Vagina (tissue), 2 donors: ENCODE measurements at regions not wholly inside any gene's neighbourhood (a gene's known extent, or its start where the extent isn't known, plus 50 kb on each side); places are given as distances from the start of the nearest gene placed in this dataset.

Experiments used
- POLR2A ChIP-seq, 2 donors: fragments of 450-650 bp; IDR thresholded peaks; one replicate each; pipeline ENCODE4 v1.6.1; 2017; ENCODE audit warnings: antibody characterized with exemption in 2 of 2, mild to moderate bottlenecking in 2 of 2, moderate library complexity in 2 of 2
- POLR2AphosphoS5 ChIP-seq, 2 donors: sonication (generic); formaldehyde crosslinking; IDR thresholded peaks; one replicate each; pipeline ENCODE4 v1.9.0; 2017; ENCODE audit warnings: antibody characterized with exemption in 2 of 2, mild to moderate bottlenecking in 2 of 2, low read depth in 1 of 2; ENCODE audit not compliant: insufficient read depth in 1 of 2
- TF ChIP-seq, protein P1 (sequence below), 3 experiments: fragments of 450-650 bp in 2 of 3; fragments of 200-600 bp in 1 of 3; sonication (generic) in 1 of 3; IDR thresholded peaks; one replicate each; pipeline ENCODE4 v1.5.1; 2017 to 2019; ENCODE audit warnings: antibody characterized with exemption in 3 of 3, mild to moderate bottlenecking in 2 of 3, moderate library complexity in 2 of 3

- TF ChIP-seq POLR2AphosphoS5 (IDR thresholded peaks at IDR 0.05; ENCODE audit: insufficient read depth in 1 of 2, low read depth in 1 of 2) (no peak), POLR2A (IDR thresholded peaks at IDR 0.05) (no peak)
- TF ChIP-seq, protein P1, sequence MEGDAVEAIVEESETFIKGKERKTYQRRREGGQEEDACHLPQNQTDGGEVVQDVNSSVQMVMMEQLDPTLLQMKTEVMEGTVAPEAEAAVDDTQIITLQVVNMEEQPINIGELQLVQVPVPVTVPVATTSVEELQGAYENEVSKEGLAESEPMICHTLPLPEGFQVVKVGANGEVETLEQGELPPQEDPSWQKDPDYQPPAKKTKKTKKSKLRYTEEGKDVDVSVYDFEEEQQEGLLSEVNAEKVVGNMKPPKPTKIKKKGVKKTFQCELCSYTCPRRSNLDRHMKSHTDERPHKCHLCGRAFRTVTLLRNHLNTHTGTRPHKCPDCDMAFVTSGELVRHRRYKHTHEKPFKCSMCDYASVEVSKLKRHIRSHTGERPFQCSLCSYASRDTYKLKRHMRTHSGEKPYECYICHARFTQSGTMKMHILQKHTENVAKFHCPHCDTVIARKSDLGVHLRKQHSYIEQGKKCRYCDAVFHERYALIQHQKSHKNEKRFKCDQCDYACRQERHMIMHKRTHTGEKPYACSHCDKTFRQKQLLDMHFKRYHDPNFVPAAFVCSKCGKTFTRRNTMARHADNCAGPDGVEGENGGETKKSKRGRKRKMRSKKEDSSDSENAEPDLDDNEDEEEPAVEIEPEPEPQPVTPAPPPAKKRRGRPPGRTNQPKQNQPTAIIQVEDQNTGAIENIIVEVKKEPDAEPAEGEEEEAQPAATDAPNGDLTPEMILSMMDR (IDR thresholded peaks at IDR 0.05), result no peak
These were observed 64.8 kb upstream of the SVIL start for GRCh38 chr10:29699621-29700020.
